GM18508 (cell line): ENCODE measurements at regions not wholly inside any gene's neighbourhood (a gene's known extent, or its start where the extent isn't known, plus 50 kb on each side); places are given as distances from the start of the nearest gene placed in this dataset.
"Not testable (repeated sequence)": the region's sequence is repeated elsewhere in the genome, so short reads cannot be mapped to it uniquely, and the experiment has no call there.

ENCODE experiments used
- ATAC-seq: cut with Tn5 transposase; IDR thresholded peaks from one replicate; pipeline ENCODE4 v1.9.1; 2021; ENCODE audit warnings: moderate number of reproducible peaks; ENCODE audit not compliant: insufficient read depth, unreplicated experiment

DNA sequence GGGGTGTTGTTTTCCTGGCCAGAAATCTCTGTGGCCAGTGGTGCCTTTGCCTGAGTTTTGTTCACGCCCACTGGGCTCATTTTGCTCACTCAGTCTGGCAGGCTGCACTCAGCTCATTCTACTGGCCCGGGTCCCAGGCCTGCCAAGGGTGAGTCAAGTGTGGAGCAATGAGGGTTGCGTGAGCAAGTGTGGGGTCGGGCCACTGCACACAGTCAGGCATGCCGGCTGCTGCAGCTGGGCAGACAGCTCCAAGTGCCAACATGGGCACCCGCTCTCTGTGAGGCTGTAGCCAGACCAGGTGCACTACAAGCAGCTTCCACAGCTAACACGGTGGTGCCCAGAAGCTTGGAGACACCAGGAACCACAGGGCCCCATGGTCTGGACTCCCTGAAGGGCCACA is 801.1 kb upstream of the RAB6C start:
- ATAC-seq = no peak

DNA sequence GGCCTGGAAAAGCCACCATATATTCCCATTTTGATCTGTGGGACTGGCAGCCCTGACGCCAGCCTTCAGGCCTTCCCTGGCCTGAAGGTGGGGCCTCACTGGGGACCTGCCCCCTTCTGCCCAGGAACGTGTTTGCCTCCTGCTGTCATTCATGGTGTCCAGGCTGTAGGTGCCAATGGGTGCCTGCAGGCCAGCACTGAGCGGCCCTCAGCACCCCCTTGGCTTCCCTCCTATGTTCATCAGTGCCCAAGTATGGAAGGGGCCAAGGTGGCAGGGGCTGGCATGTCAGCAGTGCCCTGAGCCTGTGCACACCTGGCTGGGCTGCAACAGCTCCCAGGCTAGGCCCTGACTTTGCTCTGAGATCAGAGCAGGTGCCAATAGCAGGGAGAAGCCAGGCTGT is 800.3 kb upstream of the RAB6C start:
- ATAC-seq = no peak

DNA sequence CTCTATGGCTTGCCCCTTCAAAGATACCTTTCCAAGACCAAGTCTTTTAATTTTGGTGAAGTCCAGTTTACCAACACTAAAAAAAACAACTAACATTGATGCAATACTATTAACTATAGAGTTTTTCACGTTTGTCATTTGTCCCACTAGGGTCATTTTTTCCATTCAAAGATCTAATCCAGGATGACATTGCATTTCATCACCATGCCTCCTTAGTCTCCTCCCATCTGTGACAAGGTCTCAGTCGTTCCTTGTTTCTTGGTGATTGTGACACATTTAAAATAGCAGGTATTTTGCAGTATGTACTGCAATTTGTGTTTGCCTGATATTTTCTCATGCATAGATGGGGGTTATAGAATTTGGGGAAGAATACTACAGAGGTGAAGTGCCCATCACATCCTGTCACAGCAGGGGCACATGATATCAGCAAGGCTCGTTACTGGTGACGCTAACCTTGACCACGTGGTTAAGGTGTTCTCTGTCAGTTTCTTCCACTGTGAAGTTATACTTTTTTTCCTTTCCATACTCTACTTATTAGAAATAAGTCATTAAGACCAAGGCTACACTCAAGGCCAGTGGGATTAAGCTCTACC is 799.2 kb upstream of the RAB6C start:
- no peak for ATAC-seq

DNA sequence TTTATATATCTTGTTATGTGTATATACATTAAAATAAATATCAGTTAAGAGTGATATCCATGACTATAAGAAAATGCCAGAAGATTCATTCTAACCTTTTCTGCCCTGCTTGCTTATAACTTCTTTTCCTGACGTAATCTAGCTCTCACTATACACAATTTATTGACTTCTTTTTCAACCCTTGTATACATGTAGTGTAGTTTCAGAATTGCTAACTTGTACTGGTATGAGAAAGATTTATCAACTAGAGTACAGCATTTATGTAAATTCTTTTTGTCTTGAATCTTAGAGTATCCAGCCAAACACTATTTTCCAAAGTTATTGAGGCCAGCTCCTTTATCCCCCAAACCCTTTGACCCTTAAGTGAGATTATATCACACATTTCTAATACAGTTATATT is 798.0 kb upstream of the RAB6C start:
- no peak for ATAC-seq

DNA sequence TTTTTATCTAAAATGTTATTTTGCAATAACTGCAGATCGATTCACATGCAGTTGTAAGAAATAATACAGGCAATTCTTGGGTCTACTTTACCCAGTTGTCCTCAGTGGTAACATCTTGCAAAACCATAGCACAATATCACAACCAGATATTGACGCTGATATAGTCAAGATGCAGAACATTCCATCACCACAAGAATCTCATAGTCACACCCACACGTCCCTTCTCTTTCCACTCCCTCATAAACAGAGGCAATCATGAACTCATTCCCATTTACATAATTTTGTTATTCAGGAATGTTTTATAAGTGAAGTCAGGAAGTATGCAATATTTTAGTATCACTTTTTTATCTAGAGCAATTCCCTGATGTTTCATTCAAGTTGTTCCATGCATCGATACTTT is 797.5 kb upstream of the RAB6C start:
- no peak for ATAC-seq

DNA sequence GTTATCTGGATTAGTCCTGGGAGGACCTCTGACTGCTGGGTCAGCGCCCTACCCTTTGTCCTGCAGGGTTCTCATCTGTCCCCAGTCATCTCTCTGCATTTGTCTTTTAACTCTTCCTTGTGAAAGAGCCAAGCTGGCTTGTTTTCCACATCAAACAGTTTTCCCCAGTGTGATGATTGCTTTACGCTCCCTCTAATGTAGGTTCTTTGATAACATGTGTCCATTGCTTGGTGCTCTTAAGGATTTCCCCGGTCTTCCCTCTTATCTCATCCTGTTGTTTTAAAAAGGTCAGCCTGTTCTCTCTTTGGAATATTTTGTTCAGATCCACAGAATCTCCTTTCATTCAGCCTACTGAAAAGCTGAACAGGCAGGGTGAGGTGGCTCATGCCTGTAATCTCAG is 792.1 kb upstream of the RAB6C start:
- no peak for ATAC-seq

DNA sequence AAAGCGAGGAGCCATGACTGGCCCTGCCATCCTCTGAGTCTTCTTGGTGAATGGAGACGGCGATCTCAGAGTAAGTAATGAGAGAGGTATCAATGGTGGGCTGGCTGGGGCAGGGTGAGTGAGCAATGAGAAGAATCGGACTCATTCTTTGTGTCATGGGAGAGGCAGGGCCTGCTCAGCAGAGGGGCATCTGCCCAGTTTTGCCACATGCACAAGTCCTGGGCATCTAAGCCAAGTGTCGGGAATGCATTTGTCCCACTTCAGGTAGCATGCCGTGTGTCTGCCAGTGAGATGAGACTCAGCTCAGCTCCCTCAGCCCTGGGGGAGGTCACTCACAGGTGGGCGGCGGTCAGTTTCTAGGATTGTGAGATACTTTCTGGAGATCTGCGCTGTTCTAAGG is 791.0 kb upstream of the RAB6C start:
- no peak for ATAC-seq

DNA sequence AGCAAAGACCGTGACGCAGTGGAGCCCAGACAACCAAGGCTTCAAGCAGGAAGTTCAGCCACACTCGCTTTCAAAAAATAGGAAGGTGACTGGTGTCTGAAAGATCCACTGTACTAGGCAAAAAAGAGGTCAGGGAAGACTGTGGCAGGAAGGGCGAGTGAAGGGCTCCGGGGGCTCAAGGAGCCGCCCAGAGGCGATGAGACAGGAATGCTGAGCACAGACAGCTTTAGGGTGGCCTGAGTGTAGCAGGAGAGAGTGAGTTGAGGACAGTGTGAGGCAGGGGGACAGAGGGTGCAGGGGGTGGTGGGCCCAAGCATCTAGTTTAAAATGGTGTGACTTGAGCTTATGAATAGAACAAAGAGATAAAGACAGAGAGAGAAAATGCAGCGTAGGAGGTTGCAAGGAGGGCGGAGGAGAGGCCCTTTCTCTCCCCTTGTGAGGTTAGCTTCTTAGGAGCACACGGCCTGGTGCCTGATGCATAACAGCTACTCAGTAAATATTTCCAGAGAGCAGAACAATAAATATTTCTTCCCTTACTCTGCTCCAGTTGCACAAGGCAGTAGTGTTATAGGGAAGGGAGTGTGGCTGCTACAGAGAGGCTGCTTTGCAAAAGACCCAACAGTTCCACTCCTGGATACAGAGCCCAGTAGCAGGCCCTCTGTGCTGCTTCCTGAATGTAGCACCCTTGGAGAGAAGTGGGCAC is 789.7 kb upstream of the RAB6C start:
- no peak for ATAC-seq

DNA sequence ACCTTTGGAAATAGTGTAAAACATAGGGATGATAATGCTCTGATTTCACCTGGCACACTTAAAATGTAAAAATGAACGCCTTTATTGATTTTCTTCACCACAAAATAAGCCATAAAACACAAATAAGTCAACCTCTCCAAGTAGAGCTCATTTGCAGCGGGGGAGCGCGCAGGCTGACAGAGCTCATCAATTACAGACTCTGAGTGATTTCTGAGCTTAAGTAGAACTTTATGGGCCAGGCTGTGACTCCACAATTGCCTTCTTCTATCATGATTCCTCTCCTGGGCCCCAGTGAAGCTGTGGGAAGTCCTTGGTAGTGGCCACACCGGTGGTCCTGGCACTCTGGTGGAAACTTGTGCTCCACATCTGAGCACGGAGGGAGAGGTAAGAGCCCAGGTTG is 789.0 kb upstream of the RAB6C start:
- ATAC-seq = no peak

DNA sequence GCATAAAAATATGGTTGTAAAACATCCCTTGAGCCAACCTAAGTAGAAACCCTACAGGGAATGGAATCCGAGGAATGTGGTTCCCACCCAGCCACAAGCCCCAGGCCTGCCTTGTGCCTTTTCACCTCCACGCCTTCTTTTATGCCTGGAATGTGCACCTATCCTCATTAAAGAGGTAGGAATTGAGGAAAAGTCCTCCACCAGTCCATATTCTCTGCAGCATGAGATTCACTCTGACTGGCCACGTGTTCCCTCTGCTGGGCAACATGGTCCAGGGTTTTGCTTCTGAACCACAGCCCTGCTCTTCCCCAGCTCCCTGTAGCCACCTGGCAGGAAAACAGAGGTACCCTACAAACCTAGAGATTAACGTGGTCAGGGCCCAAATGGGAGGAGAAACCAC is 787.9 kb upstream of the RAB6C start:
- ATAC-seq = no peak

DNA sequence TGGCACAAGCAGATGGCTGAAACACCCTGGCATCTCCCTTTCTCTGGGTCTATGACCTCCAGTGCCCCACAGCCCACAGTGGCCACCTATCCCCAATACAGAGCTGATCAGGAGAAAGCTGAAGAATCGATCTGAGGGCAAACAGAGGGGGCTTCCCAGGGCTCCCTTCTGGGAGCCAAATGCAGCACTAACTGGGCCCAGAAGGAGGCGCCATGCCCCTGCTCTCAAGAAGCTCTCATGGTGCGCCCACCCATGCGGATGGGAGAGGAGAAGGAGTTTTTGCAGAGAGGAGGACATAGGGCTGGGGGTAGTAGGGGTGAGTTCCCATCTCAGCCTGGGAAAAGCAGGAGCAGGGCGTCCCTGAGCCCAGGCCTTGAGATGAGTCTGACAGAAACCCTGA is 787.3 kb upstream of the RAB6C start:
- ATAC-seq = no peak

DNA sequence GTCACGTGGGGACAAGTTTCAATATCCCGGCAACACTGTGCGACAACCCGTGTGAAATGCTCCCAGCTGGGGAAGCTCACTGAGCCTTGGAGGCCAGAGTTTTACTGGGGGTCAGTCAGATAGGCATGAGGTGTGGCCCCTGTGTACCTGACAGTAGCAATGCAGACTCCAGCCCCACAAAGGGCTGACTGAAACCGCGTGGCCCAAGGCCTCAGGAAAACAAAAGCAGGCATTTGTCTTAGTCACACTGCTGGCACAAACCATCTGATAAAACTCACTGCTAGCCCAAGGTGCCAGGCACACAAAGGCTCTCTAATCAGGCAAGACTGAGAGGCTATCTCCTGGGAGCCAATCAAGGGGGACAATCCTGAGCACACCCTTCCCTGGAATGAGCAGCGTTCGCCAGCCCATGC is 786.6 kb upstream of the RAB6C start:
- ATAC-seq = no peak

DNA sequence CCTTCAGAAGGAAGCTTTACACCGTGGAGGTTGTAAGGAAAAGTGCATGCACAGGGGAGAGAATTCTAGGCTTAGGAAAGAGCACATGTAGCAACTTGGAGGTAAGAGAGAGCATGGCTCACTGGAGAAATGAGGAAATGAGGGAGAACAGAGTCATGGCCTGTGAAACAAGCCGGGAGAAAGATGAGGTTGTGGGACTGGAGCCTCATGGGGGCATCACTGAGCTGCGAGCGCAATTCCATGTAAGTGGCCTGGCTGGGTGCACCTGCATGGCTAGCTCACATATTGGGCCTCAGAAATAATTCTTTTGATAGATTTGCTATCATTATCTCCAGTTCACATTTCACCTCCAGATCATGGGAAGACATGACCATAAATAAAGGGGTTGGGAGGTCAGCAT is 785.5 kb upstream of the RAB6C start:
- ATAC-seq = no peak

DNA sequence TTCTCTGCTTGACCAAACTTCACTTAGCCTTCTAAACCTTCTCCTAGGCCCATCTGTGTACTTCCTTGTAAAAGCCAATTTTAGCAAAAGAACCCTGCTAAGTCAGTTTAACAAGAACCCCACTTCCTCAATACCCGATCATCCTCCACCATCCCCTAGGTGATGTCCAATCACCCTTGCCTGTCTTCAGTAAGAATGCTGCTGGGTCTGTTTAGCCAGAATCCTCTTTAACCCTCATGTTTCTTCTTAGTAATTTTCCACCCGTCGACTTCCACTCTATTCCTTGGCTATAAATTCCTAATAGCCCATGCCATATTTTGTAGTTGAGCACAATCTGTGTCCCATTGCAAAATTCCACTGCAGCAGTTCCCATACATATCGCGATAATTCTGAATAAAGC is 780.0 kb upstream of the RAB6C start:
- no peak for ATAC-seq

DNA sequence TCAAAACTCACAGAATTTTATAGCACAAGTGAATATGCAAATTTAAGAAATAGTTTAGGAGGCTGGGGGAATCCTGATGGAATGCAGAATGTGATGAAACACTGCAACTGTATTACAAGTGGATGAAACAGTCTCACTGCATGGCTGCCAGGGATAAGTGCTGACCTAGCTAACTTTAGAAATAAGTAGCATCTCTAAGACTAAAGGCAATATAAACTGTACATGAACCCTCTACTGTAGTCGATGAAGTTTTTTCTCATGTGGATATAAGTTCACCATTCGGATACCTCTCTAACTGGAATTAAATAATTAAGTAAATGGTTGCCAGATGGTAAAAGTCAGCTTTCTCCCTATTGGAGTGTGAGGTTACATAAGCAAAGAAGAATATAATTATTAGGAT is 777.8 kb upstream of the RAB6C start:
- ATAC-seq = no peak

DNA sequence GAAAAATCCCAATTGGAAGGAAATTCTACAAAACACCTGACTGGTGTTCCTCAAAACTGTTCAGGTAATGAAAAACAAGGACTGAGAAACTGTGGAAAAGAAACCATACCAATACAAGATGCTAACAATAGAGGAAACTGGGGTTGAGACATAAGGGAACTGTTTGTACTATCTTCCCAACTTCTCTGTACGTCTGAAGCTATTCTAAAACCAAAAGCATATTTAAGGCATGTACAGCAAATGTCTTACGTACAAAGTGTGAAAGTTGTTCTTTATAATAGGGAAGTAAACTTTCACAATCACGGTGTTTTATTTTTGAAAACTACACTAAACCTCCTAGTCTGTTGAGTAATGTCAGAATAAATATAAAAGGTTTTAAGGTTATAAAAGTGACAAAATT is 776.1 kb upstream of the RAB6C start:
- no peak for ATAC-seq

DNA sequence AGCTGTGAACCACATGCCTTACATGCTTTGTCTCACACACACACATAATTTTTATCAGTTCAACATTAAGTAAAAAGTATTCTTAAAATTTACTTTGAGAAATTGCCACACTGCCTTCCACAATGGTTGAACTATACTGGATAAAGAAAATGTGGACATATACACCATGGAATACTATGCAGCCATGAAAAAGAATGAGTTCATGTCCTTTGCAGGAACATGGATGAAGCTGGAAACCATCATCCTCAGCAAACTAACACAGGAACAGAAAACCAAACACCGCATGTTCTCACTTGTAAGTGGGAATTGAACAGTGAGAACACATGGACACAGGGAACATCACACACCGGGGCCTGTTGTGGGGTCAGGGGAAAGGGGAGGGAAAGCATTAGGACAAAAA is 774.9 kb upstream of the RAB6C start:
- ATAC-seq = not testable (repeated sequence)

DNA sequence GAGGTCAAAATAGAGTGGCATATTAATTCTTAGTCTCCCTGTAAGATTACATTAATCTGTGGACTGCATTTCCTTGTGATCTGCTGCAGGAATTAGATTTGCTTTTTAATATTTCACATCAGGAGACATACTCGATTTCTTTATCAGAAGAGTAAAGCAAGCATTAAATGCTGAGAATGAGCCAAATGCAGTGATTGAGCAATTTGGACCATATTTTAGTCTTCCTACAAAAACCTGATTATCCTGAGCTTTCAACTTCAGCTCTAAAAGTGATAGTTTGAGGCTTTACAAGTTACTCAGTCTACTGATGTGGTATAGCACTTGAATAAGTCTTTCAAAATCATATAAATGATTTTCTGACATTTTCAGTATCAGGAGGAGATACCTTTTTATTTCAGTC is 774.3 kb upstream of the RAB6C start:
- ATAC-seq = no peak

DNA sequence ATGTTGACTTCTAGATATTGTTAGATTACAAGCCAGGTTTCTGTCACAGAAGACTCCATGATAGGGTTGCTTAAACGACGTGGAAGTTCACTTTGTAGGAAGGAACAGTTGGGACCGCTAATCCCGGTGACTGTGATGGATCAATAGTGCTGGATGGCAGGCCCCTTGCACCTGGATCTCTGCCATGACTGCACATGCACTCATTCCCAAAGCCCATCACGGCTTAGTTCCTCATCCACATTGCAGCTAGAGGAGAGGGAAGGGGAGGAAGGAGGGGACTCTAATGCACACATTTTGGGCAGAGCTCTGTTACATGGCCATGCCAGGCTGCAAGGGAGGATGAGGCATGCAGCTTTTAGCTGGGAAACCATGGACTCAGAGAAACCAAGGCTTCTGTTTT is 773.7 kb upstream of the RAB6C start:
- ATAC-seq = no peak

DNA sequence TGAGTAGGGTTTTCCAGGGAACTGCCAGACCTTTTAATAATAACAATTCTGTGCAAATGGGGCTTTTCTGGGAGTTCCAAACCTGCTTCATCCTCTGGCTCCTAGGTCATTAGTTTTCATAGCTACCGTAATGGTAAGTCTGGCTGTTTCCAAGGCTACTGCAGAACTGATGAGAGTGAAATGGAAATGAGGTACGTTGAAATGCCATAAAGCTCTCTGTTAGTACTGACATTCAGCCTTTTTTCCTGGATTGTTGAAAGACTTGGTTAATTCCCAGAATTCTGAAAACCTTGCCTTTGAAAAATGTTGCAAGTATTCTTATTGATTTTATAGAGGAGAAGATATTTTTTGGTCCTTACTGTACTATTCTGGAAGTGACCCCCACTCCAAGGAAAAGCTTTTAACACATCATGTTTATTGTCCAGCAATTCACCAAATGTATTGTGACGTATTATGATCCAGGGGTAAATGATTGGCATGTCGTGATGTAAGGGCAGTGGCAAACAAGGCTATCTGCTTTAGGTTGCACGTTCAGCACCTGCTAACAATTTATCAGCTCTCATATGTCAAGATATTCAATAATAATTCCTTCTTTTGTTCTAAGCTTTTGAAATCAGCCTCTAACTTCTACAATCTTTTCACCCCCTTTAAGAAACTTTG is 767.0 kb upstream of the RAB6C start:
- ATAC-seq = no peak

DNA sequence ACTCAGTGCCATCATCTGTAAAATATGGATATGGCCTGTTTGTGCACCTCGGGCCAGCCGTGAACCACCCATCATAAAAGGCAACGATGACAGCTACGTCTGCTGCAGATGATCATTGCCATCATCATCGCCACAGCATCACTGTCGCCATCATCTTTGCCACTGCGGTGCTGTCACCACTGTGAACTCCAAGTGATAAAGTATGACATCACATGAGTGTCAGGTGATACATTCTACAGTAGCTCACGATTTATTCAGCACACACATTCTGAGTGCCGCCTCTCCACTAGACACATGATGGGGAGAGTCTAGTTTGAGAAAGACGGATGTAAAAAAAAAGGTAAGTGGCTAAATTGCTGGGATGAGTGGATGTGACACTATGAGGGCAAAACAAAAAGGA is 755.4 kb upstream of the RAB6C start:
- no peak for ATAC-seq

DNA sequence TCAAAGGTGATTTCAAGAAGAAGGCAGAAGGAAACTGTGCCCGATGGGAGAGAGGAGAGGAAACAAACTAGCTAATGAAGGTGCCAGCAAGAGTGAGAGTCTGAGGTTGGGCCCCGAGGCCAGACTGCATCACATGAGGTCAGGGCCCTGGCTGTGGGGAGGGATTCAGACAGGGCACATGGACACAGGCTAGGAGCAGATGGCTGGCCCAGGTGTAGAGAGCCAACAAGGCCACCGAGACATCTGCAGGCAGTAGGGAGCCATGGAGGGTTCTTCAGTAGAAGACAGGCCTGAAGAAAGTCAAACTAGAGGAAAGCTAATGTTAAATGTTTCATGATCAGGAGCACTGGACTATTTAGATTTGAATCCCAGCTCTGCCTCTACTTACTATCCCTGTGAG is 755.0 kb upstream of the RAB6C start:
- no peak for ATAC-seq
